ENCODE measurements at regions not wholly inside any gene's neighbourhood (a gene's known extent, or its start where the extent isn't known, plus 50 kb on each side); places are given as distances from the start of the nearest gene placed in this dataset.
"Not testable (repeated sequence)": the region's sequence is repeated elsewhere in the genome, so short reads cannot be mapped to it uniquely, and the experiment has no call there.

GRCh38 chr2:67322353-67323001 lies 74.7 kb upstream of the ETAA1 start:
- peak in 4 of 6 experiments; percentile 9 to 41 (median 39) for TF ChIP-seq CTCF (IDR thresholded peaks at IDR 0.05)
- no peak for TF ChIP-seq POLR2A (IDR thresholded peaks at IDR 0.05)
- DNase-seq: peak in 1 of 3 donors; percentile 51
- H3K4me1 ChIP-seq: peaks cover 0 to 6% (median 0%) of the 10 kb centered on the region in 4 donors
- no peaks in the 10 kb centered on the region for H3K36me3 ChIP-seq
- no peaks in the 10 kb centered on the region for H3K27me3 ChIP-seq
- H3K9me3 ChIP-seq: no peaks in the 10 kb centered on the region
- H3K27ac ChIP-seq: peak overlapping the region in 1 of 4 donors; percentile 26
- no peak overlapping the region for H3K4me3 ChIP-seq

- Histone ChIP-seq H3K9me3 (no peaks in the 10 kb centered on the region), H3K36me3 (no peaks in the 10 kb centered on the region), H3K27ac (peak overlapping the region in 1 of 4 donors; percentile 9), H3K4me1 (peaks cover 0 to 6% (median 0%) of the 10 kb centered on the region in 4 donors), H3K4me3 (no peak overlapping the region), H3K27me3 (no peaks in the 10 kb centered on the region)
- DNase-seq: no peak
- TF ChIP-seq CTCF (IDR thresholded peaks at IDR 0.05) (no peak), POLR2A (IDR thresholded peaks at IDR 0.05) (no peak)
Measured at GRCh38 chr2:67323209-67323991, 73.7 kb upstream of the ETAA1 start.

GRCh38 chr2:67329513-67329912 lies 67.6 kb upstream of the ETAA1 start:
- Histone ChIP-seq H3K27ac (no peak overlapping the region), H3K27me3 (no peaks in the 10 kb centered on the region), H3K4me1 (no peaks in the 10 kb centered on the region), H3K9me3 (no peaks in the 10 kb centered on the region), H3K4me3 (no peak overlapping the region), H3K36me3 (no peaks in the 10 kb centered on the region)
- TF ChIP-seq CTCF (IDR thresholded peaks at IDR 0.05) (no peak), POLR2A (IDR thresholded peaks at IDR 0.05) (no peak)
- DNase-seq: no peak

- TF ChIP-seq CTCF (IDR thresholded peaks at IDR 0.05): no peak
- TF ChIP-seq POLR2A (IDR thresholded peaks at IDR 0.05): no peak
Measured at GRCh38 chr2:67329951-67330350, 67.2 kb upstream of the ETAA1 start.

GRCh38 chr2:67331419-67332086 lies 65.6 kb upstream of the ETAA1 start:
- not testable (repeated sequence) for H3K36me3 ChIP-seq, H3K4me1 ChIP-seq, H3K9me3 ChIP-seq, H3K27me3 ChIP-seq, H3K4me3 ChIP-seq, H3K27ac ChIP-seq, DNase-seq

More at GRCh38 chr2:67329951-67330350, 67.2 kb upstream of the ETAA1 start:
- Histone ChIP-seq H3K27ac (no peak overlapping the region), H3K27me3 (no peaks in the 10 kb centered on the region), H3K4me3 (no peak overlapping the region), H3K4me1 (no peaks in the 10 kb centered on the region), H3K36me3 (no peaks in the 10 kb centered on the region), H3K9me3 (no peaks in the 10 kb centered on the region)
- no peak for DNase-seq

- Histone ChIP-seq H3K36me3 (no peaks in the 10 kb centered on the region), H3K4me1 (no peaks in the 10 kb centered on the region), H3K4me3 (no peak overlapping the region), H3K27ac (no peak overlapping the region), H3K9me3 (no peaks in the 10 kb centered on the region), H3K27me3 (no peaks in the 10 kb centered on the region)
- DNase-seq: no peak
- TF ChIP-seq POLR2A (IDR thresholded peaks at IDR 0.05) (no peak), CTCF (IDR thresholded peaks at IDR 0.05) (no peak)
Measured at GRCh38 chr2:67337903-67338302, 59.2 kb upstream of the ETAA1 start.

Measured in Peyer's patch (tissue), 4 donors.